ENCODE measurements at regions not wholly inside any gene's neighbourhood (a gene's known extent, or its start where the extent isn't known, plus 50 kb on each side); places are given as distances from the start of the nearest gene placed in this dataset.

GRCh38 chr13:103192511-103193135 is 126.4 kb upstream of the SLC10A2 start:
- DNase-seq (ENCODE audit: low spot score): no peak

GRCh38 chr13:103190841-103191240 is 124.6 kb upstream of the SLC10A2 start:
- no peak for DNase-seq (ENCODE audit: low spot score)

DNA sequence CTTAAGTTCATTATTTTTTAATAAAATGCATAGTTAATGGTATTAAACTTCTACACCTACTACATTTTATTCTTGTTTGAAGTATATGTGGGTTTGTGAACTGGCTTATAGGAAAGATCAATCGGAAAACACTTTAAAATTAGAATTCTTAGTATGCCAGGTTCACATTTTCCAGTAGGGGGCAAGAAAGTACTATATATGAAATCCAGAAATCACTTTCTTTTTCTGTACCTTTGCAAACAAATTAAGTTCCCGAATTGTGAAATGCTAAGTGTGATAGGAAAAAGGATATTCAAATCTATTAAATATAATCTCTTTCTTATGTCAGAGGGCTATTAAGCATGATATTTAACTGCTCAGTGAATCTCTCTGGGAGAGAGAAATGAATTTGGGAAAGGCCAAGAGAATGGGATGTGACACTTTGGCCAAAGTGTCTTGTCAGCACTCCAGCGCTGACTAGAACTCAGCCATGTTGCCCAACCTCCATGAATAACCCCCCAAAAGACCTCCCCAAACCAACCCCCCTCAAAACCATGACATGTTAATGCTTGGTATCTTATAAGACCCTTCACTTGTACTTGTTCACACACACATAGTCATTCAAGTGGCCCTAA is 122.6 kb upstream of the SLC10A2 start:
- no peak for DNase-seq (ENCODE audit: low spot score)

DNA sequence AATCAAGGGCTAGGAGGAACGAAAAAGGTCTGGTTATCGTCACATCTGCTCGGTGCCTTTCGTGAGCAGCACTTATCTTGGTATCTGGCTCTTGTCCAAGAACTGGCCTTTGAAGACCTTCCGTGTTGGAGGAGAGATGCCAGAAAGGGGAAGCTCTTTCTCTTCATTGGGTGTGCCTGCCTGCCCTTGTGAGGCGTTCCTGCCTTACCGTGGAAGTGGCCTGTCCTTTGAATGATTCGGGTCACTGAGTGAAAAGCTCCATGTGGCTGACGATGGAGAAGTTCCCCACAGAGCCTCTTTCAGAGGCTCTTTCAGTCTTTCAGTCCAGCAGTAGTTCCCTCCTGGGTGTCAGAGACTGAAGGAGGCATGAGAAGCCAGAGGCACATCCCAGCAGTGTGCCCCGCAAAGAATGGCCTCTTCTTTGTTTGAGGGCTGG is 121.5 kb upstream of the SLC10A2 start:
- DNase-seq (ENCODE audit: low spot score): no peak

- DNase-seq (ENCODE audit: low spot score): no peak
These were observed 118.2 kb upstream of the SLC10A2 start for GRCh38 chr13:103184413-103184812.

DNA sequence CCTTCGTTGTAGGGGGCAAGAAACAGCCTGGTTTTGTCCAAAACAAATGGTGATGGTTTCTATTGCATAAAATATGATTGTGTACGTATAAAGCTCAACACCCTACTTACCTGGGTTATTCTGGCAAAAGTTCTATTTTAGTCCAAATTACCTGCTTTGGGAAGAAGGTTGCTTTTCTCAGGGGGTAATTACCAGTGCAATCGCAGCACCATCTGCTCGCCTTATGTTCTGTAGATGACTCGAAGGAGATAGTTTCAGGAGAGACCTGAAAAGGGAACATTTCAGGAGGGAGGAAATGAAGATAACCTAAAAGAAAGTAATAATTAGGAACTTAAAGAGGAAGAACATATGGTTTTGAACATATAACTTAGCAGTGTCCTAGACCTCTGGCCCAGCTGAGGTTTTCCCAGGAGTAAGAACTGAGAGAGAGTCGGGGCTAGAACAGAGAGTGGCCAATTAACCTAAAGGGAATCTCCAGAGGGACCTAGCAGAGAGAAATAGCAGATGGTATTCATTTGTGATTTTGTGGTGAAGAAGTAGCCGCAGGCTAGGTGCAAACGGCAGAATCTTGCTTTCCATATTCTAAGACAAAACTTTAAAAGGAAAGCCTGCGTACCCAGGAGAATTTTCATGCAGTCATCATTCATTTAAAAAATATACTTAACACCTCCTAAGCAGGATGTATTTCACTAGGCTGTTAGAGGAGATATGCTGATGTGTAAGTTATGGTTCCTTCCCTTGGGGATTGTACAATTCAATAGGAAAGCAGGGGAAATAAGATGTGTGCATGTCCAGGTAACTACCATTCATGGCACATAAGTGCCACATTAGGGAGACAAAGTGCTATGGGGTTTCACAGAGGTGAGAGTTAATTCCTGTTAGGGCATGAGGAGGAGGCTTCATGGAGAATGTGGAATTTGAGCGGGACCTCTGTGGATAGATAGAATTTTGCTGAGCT is 113.0 kb upstream of the SLC10A2 start:
- no peak for DNase-seq (ENCODE audit: low spot score)

DNA sequence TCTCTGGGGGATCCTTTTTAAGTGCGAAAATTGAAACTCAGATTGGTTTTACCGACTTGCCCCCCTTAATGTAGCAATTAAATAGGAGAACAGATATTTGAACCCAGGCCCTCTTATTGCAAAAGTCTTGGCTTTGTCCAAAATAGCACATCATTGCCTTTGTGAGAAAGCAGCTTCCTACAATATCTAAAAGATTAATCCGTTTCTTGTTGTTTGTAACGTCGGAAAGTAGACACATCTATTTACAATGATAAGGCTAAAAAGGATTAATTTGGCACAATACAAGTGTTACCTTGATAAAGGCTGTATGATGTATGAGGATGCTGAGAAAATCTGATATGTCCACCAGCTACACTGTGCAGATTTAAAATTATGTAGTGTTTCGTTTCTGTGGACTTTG is 108.7 kb upstream of the SLC10A2 start:
- DNase-seq (ENCODE audit: low spot score): no peak

DNA sequence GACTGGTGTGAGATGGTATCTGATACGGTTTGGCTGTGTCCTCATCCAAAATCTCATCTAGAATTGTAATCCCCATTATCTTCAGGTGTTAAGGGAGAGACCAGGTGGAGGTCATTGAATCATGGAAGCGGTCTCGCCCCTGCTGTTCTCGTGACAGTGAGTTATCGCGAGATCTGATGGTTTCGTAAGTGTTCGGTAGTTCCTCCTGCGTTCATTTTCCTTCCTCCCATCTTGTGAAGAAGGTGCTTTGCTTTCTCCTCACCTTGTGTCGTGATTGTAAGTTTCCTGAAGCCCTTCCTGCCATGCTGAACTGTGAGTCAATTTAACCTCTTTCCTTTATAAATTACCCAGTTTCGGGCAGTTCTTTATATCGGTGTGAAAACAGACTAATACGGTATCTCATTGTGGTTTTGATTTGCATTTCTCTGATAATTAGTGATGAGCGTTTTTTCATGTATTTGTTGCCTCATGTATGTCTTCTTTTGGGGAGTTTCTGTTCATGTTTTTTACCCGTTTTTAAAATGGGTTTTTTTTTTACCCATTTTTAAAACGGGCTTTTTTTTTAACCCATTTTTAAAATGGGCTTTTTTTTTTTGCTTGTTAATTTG is 102.8 kb upstream of the SLC10A2 start:
- no peak for DNase-seq (ENCODE audit: low spot score)

DNA sequence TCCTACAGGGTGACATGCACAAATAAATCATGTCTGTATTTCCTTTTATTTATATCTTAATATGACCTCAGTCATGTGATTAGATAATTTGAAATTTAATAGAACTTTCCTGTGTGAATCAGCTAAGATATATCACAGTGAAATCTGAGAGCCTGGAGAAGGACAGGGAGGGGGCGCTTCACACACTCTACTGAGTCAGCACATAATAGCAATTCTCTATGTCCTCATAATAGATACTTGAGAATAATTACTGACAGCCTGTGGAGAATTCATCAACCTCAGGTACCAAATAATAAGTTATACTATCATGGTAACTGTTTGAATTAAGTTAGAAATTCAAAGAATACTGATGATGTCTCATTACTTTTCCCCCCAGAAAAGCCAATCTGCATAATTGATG is 98.0 kb upstream of the SLC10A2 start:
- DNase-seq (ENCODE audit: low spot score): no peak

DNA sequence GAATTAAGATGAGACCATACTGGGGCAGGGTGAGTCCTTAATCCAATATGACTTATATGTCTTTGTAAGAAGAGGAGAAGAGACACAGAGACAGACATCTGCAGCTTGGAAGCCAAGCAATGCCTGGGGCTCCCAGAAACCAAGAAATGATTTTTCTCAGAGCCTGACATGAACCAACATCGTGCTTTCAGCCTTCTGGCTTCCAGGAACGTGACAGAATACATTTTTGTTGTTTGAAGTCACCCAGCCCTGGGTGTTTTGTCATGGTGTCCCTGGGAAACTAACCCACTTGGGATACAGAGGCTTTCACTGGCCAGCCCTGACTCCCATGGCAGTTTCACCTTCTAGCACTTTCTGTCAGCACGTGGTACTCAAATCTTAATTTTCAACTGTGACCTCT is 95.3 kb upstream of the SLC10A2 start:
- DNase-seq (ENCODE audit: low spot score): no peak

- DNase-seq (ENCODE audit: low spot score): no peak
These were observed 91.4 kb upstream of the SLC10A2 start for GRCh38 chr13:103157434-103158145.

- DNase-seq (ENCODE audit: low spot score): no peak
These were observed 90.8 kb upstream of the SLC10A2 start for GRCh38 chr13:103157016-103157415.

GRCh38 chr13:103156346-103156998 is 90.3 kb upstream of the SLC10A2 start:
- no peak for DNase-seq (ENCODE audit: low spot score)

DNA sequence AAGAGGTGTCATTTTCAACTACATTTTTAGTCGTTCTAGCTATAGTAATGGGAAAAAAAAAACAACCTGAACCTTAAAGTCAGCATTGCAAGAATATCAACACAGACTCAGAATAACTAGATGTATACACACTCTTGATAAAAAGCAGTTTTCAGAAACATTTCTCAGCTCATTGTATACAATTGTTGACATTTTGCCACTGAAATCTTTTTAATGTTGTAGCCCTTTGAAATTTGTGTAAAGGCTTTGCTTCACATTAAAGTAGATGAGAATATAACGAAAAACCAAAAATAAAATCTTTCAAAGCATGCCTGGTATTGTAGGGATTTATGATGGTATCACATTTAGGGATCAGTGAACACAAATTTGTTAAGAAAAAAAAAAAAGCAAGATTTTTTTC is 87.2 kb upstream of the SLC10A2 start:
- DNase-seq (ENCODE audit: low spot score): no peak

GRCh38 chr13:103147961-103148360 is 81.7 kb upstream of the SLC10A2 start:
- no peak for DNase-seq (ENCODE audit: low spot score)

DNA sequence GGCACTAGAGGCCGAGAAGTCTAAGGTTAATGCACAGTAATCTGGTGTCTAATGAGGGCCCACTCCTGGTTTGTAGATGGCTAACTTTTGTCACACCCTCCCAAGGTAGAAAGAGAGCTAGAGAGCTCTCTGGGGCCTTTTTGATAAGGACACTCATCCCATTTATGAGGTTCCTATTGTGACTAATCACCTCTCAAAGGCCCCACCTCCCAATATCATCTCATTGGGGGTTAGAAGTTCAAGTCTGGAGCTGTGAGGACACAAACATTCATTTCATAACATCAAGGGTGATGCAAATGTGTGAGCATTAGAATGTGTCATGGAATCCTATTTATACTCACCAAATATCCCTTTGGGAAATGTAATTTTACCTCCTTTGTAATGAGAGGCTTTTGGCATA is 79.2 kb upstream of the SLC10A2 start:
- DNase-seq (ENCODE audit: low spot score): no peak

- DNase-seq (ENCODE audit: low spot score): no peak
These were observed 77.2 kb upstream of the SLC10A2 start for GRCh38 chr13:103143432-103143831.

DNA sequence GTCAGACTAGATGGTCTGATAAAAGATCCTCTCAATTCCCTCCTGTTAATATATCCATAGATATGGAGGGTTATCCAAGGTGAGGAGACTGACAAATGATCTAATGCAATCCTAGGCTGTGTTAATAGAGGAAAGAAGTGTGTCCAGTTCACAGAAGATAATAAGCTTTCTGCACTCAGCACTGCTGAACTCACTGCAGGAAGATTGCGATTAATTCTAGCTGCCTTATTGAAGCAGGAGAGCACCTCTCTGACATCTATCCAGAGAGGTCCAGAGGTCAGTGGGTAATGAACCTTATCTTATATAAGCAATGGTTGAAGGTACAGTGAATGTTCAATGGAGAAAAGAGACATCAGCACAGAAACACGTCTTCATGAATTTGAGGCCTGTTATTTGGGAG is 75.9 kb upstream of the SLC10A2 start:
- DNase-seq (ENCODE audit: low spot score): no peak

GRCh38 chr13:103140001-103140671 is 73.9 kb upstream of the SLC10A2 start:
- DNase-seq (ENCODE audit: low spot score): no peak

DNA sequence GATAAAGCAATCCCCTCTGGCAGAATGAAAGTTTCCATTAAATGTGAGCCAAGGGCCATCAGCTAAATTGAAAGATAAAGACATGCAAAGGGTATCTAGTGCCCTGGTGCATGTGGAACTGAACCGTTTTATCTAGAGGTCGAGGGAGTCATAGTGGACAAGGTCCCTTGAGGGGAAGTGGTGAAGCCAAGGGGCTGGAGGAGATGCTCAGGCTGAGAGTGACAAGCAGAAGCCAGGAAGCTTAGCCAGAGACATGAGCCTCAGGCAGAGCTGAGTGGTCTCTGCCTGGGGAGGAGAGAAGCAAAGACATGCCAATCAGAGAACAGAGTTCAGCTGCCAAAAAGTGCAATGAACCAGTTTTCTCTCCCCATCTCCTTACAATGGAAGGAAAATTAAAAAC is 68.1 kb upstream of the SLC10A2 start:
- no peak for DNase-seq (ENCODE audit: low spot score)

DNA sequence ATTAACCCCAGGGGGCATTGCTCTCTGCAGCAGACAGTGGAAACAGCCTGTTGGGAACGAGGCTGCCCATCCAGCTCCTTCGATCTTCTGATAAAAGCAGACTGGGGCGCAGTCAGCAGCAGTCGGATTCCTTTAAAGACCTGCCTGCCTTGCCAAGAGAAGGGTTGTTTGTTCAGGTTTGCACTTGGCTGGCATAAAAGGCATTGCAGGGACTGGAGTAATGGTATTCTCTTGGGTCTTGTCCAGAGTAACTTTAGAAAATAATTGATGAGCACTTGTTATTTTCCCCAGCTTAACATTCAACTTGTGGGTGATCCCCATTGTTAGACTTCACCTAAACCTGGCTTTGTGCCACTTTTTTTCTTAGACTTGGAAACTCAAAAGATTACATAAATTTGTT is 67.3 kb upstream of the SLC10A2 start:
- no peak for DNase-seq (ENCODE audit: low spot score)
